ENCODE measurements at regions not wholly inside any gene's neighbourhood (a gene's known extent, or its start where the extent isn't known, plus 50 kb on each side); places are given as distances from the start of the nearest gene placed in this dataset.

GRCh38 chr5:83001796-83002381, 75.3 kb downstream of the TMEM167A start:
- no peak for TF ChIP-seq POLR2AphosphoS5 (IDR thresholded peaks at IDR 0.05; ENCODE audit: low read depth)
- no peak for TF ChIP-seq SPI1 (IDR thresholded peaks at IDR 0.05; ENCODE audit: borderline replicate concordance, low read depth)

Measured in HL-60 (cell line).